Transverse colon (tissue), 4 donors: ENCODE measurements at regions not wholly inside any gene's neighbourhood (a gene's known extent, or its start where the extent isn't known, plus 50 kb on each side); places are given as distances from the start of the nearest gene placed in this dataset.

Experiments
- DNase-seq: peaks from one replicate; pipeline ENCODE4 v3.0.0-alpha.2; 2019
- H3K27ac ChIP-seq, 4 donors: fragments of 200-600 bp; sonication (generic); 2 replicates each; pipeline ENCODE4 v1.5.1; 2016 to 2018; ENCODE audit warnings: inconsistent platforms in 4 of 4
- H3K27me3 ChIP-seq: fragments of 200-600 bp; sonication (generic); 2 replicates; pipeline ENCODE4 v1.5.1; 2017; ENCODE audit warnings: inconsistent platforms
- H3K36me3 ChIP-seq, 4 donors: fragments of 200-600 bp; sonication (generic); 2 replicates each; pipeline ENCODE4 v1.5.1; 2017 to 2019; ENCODE audit warnings: inconsistent platforms in 4 of 4
- H3K4me1 ChIP-seq, 4 donors: fragments of 200-600 bp; sonication (generic); 2 replicates each; pipeline ENCODE4 v1.5.1; 2017 to 2020; ENCODE audit warnings: inconsistent platforms in 4 of 4
- H3K4me3 ChIP-seq, 4 donors: fragments of 200-600 bp; sonication (generic); 1 replicate in 1 of 4; 2 replicates in 3 of 4; pipeline versions ENCODE4 v1.5.1 to v1.6.1; 2017 to 2019; ENCODE audit warnings: inconsistent platforms in 4 of 4
- H3K9me3 ChIP-seq, 2 donors: fragments of 200-600 bp; sonication (generic); 2 replicates each; pipeline ENCODE4 v1.5.1; 2017 to 2019; ENCODE audit warnings: inconsistent platforms in 2 of 2
- EP300 ChIP-seq: sonication (generic); formaldehyde crosslinking; IDR thresholded peaks from one replicate; pipeline ENCODE4 v1.6.1; 2017; ENCODE audit warnings: antibody characterized with exemption, low read depth
- POLR2A ChIP-seq: fragments of 450-650 bp; IDR thresholded peaks from one replicate; pipeline ENCODE4 v1.6.1; 2016; ENCODE audit warnings: antibody characterized with exemption, mild to moderate bottlenecking, moderate library complexity
- POLR2AphosphoS5 ChIP-seq, 3 donors: sonication (generic); formaldehyde crosslinking; IDR thresholded peaks; one replicate each; pipeline ENCODE4 v1.6.1; 2016; ENCODE audit warnings: antibody characterized with exemption in 3 of 3
- WGBS, 2 donors: methylation state at CpG; one replicate each; pipeline ENCODE4 v1.1.5; 2018; ENCODE audit warnings: low coverage in 1 of 2; 5-methylcytosine and 5-hydroxymethylcytosine counted together
- in situ Hi-C, 4 donors: fragments of 200-750 bp; cut with MboI; loops; one replicate each; pipeline versions ENCODE4 v1.15.0 to v1.15.1; 2017; ENCODE audit warnings: low sequenced_read_pairs in 3 of 4, low pct_ligation_motif_present in 1 of 4, low pct_unique_long_range_greater_than_20kb in 1 of 4
- intact Hi-C: fragments of 100-400 bp; cut with DNase I; formaldehyde crosslinking; loops from one replicate; pipeline ENCODE4 v1.15.1; 2023; ENCODE audit warnings: low total_unique reads
- TF ChIP-seq, protein P1 (sequence below), 5 experiments: fragments of 200-600 bp in 3 of 5; fragments of 450-650 bp in 2 of 5; sonication (generic) in 3 of 5; IDR thresholded peaks; 1 replicate in 2 of 5; 2 replicates in 3 of 5; pipeline ENCODE4 v1.5.1; 2016 to 2017; ENCODE audit warnings: antibody characterized with exemption in 5 of 5, inconsistent platforms in 3 of 5, mild to moderate bottlenecking in 2 of 5, moderate library complexity in 1 of 5

DNA sequence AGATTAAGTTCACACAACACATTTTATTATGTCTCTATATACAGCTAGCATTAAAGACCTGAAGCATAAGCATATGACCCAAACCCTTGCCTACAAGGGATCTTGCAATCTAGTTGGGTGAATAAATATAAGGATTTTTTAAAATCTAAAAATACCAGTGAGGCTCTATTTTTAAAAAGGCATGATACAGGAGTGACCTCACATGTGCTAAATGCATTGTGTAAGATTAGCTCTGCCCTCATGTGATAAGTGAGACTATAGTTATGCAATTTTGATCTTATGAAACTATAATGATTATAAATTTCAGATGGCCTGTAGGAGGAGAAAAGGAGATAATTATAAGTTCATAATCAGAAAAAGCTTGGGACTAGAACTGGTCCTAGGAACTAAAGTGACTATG is 451.0 kb upstream of the MAN1A1 start:
- in situ Hi-C loops (no loop called here), intact Hi-C loops (no loop called here)
- Histone ChIP-seq H3K36me3 (no peaks in the 10 kb centered on the region), H3K4me3 (no peak overlapping the region), H3K9me3 (no peaks in the 10 kb centered on the region), H3K27me3 (no peaks in the 10 kb centered on the region), H3K27ac (no peak overlapping the region), H3K4me1 (no peaks in the 10 kb centered on the region)
- DNase-seq, result no peak
- no peak for TF ChIP-seq POLR2AphosphoS5 (IDR thresholded peaks at IDR 0.05)
- no peak for TF ChIP-seq EP300
- no peak for TF ChIP-seq POLR2A
- TF ChIP-seq, protein P1, sequence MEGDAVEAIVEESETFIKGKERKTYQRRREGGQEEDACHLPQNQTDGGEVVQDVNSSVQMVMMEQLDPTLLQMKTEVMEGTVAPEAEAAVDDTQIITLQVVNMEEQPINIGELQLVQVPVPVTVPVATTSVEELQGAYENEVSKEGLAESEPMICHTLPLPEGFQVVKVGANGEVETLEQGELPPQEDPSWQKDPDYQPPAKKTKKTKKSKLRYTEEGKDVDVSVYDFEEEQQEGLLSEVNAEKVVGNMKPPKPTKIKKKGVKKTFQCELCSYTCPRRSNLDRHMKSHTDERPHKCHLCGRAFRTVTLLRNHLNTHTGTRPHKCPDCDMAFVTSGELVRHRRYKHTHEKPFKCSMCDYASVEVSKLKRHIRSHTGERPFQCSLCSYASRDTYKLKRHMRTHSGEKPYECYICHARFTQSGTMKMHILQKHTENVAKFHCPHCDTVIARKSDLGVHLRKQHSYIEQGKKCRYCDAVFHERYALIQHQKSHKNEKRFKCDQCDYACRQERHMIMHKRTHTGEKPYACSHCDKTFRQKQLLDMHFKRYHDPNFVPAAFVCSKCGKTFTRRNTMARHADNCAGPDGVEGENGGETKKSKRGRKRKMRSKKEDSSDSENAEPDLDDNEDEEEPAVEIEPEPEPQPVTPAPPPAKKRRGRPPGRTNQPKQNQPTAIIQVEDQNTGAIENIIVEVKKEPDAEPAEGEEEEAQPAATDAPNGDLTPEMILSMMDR (IDR thresholded peaks at IDR 0.05), result no peak

- H3K9me3 ChIP-seq, result no peaks in the 10 kb centered on the region
- intact Hi-C loops, result no loop called here
- 68 to 87% methylated on average over 5 of the region's 5 CpGs for WGBS, 2 donors
- DNase-seq, result no peak
- H3K36me3 ChIP-seq, result no peaks in the 10 kb centered on the region
- H3K27ac ChIP-seq, result no peak overlapping the region
- no peaks in the 10 kb centered on the region for H3K4me1 ChIP-seq
- TF ChIP-seq POLR2AphosphoS5 (IDR thresholded peaks at IDR 0.05) (no peak), POLR2A (no peak), EP300 (no peak)
- TF ChIP-seq, protein P1 (IDR thresholded peaks at IDR 0.05), result no peak
- in situ Hi-C loops, result no loop called here
- H3K4me3 ChIP-seq, result no peak overlapping the region
- H3K27me3 ChIP-seq, result no peaks in the 10 kb centered on the region
Measured at GRCh38 chr6:119799596-119800509, 450.3 kb upstream of the MAN1A1 start.

GRCh38 chr6:119791736-119792135 is 442.2 kb upstream of the MAN1A1 start:
- H3K27ac ChIP-seq, result no peak overlapping the region
- no peaks in the 10 kb centered on the region for H3K27me3 ChIP-seq
- H3K36me3 ChIP-seq, result no peaks in the 10 kb centered on the region
- H3K4me3 ChIP-seq, result no peak overlapping the region
- TF ChIP-seq, protein P1 (IDR thresholded peaks at IDR 0.05), result no peak
- TF ChIP-seq POLR2AphosphoS5 (IDR thresholded peaks at IDR 0.05) (no peak), POLR2A (no peak), EP300 (no peak)
- WGBS, 2 donors, result 89 to 100% methylated on average over 1 of the region's 1 CpG
- no peaks in the 10 kb centered on the region for H3K4me1 ChIP-seq
- intact Hi-C loops, result no loop called here
- H3K9me3 ChIP-seq, result no peaks in the 10 kb centered on the region
- in situ Hi-C loops, result no loop called here
- no peak for DNase-seq

DNA sequence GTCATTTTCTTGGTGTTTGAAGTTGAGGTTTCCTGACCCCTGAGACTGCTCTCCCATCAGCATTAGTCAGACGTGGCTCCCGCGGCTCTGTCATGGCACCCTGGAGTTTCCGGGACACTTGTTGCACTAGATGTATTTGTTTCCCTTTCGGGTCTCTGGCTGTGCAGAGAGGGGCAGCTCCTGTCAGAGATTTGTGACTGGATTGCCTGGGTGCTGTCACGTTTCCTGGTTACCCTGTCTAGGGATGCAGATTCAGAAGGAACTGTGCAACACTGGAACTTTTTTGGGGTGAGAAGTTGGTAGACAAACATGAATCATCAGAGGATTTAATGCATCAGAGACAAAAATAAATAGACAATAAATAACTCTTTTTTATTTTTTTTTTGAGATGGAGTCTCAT is 431.8 kb upstream of the MAN1A1 start:
- Histone ChIP-seq H3K4me1 (no peaks in the 10 kb centered on the region), H3K9me3 (no peaks in the 10 kb centered on the region), H3K27ac (no peak overlapping the region), H3K27me3 (no peaks in the 10 kb centered on the region), H3K36me3 (peaks cover 0 to 2% (median 0%) of the 10 kb centered on the region in 4 donors), H3K4me3 (no peak overlapping the region)
- no peak for DNase-seq
- no peak for TF ChIP-seq POLR2A
- no peak for TF ChIP-seq EP300
- TF ChIP-seq, protein P1 (IDR thresholded peaks at IDR 0.05), result no peak
- no peak for TF ChIP-seq POLR2AphosphoS5 (IDR thresholded peaks at IDR 0.05)
- in situ Hi-C loops (no loop called here), intact Hi-C loops (no loop called here)
- WGBS, 2 donors, result 71 to 91% methylated on average over 2 to 6 of the region's 6 CpGs
